ENCODE measurements at regions not wholly inside any gene's neighbourhood (a gene's known extent, or its start where the extent isn't known, plus 50 kb on each side); places are given as distances from the start of the nearest gene placed in this dataset.

DNA sequence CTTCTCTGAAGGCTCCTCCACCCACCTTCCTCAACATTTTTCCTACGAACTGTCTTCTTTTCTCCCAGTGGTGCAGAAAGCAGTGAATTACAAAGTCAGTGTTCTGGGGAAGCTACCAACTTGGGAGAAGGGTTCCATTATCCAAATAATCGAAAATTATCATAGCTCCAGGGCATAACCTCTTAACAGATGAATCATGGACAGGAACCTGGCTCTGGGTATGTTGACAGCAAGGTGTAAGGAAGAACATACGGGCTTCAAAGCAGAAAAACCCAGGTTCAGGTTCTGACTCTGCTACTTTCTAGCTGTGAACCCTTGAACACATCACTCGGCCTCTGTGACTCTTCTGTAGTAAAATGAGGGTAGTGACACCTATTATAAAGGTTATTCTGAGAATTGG is 351.3 kb downstream of the ENC1 start:
- intact Hi-C loops (cut with DNase I) = no loop called here
- no peak for DNase-seq (ENCODE audit: low spot score)
- peak; percentile 30 for ATAC-seq

DNA sequence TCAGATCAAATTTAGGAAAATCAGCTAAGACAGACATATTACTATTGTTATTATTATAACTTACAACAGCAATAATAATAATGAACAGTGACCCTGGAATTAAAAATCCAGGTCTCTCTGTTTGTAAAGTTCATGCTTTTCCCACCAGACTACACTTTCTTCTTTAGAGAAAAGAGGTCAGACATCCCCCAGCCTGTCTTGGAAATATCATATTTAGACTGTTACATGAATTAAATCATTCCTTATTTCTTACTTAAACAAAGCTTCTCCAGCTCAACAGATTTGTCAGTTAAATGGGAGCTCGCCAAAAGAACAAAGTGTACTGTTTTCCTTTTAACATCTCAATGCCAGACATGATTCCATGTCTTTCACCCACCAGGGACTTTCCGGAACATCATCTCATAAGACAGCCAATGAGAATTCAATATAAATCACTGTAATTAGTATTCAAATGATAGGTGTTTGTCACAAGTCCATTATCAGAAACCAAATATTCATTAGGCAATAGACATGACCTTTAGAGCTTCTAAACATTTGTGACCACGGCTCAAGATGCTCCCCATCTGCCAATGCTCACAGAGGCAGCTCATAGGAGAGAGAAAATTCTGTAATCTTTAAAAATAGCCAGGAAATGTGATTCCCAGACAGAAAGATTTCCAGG is 351.9 kb downstream of the ENC1 start:
- ATAC-seq = peak; percentile 89
- intact Hi-C loops (cut with DNase I) = no loop called here
- DNase-seq (ENCODE audit: low spot score) = no peak

DNA sequence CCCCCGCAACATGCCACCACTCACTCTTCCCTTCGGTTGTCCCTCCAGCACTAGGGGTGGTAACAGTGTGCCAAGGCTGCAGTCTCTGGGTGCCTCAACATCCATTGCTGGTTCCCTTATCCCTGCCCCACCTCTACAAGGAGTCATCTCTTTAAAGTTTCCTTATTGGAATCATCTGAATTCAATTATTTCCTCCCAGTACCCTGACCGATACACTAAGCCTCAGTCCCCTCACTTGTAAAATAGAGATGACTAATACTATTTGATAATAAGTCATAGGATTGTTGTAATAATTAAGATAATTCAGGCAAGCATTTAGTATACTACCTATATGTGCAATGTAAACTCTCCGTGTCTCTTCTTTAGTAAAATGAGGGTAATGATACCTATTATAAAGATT is 352.5 kb downstream of the ENC1 start:
- intact Hi-C loops (cut with DNase I) = no loop called here
- DNase-seq (ENCODE audit: low spot score) (no peak), ATAC-seq (no peak)

DNA sequence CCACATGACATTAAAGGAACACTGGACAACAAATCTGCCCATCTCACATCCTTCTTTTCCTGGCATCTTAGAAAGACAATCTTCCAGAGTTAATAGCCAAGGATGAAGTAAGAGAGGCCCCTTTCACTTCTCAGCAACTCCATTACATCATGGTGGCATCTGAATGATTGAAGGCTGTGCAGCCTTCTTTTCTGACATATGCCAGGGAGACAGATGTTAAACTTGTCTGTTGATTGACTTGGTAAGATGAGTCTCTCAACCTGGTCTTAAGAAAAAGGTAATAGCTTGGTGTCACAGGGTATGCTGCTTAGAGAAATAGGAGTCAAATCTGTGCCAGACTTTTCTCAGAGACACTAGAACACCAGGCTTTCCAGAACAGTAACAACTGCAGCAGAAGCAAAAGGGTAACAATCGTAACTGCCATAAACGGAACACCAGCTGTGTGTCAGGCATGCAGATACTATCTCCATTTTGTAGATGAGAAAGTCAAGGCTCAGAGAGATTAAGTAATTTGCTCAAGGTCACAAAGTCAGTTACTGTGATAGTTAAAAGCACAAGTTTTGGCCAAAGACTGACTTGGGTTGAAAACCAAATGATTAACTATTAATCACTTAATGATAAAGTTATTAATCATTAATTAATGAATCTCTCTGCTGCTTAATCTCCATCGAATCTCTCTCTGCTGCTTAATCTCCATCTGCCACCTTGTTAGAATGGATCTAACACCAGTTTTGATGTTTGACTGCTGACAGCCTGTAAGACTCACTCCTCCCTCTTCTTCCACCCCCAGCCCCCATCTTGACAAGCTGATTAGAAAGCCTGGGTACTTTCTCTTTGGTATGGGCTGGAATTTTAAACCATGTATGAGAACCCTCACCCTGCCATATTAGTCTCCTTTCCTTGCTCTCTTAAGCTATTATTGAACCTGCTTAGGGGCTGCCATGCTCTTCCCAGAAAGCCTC is 353.5 kb downstream of the ENC1 start:
- no peak for ATAC-seq
- intact Hi-C loops (cut with DNase I) = no loop called here
- no peak for DNase-seq (ENCODE audit: low spot score)

DNA sequence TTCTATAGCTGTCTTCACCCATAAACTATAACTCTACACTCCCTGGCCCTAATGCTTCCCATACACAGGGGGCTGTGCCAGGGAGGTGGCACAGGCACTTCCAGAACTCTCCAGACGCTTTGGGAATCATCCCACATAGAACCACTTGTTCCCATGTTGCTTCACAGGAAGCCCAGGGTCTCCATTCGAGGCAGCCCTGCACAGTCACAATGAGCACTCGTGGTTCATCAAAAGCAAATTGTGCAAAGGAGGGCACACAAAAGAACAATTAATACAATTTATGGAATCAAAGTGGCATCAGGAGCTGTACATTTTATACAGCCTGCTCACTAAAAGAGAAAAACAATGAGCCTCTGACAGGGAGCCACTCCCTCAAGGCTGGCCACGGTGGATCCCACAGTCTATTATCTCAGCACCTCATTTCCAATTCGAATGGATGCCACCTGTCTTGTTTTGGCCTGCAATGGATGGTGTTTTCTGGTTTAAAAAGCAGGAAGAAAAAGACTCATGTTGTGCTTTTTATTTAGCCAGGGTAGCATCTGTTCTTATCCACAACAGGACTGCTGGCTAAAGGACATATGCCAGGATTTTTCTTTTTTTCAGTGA is 354.8 kb downstream of the ENC1 start:
- no peak for DNase-seq (ENCODE audit: low spot score)
- intact Hi-C loops (cut with DNase I) = no loop called here
- ATAC-seq = no peak

DNA sequence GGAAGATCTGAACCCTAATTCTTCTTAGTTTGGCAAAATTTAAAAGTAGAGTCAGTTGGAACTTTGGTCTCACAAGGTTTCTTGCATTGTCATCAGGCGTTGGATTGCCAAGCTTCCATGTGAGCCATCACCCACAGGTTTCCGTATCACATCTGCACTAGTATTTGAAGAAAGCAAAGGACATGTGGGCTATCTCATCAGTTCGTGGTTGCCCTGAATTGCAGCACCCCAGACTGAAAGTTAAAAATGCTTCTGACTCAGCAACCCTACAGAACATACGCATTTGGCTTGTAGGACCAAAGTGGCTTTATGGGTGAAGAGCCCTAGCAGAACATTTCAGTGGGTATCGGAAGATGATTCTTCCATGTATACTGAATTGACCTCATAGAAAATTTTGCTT is 358.0 kb downstream of the ENC1 start:
- DNase-seq (ENCODE audit: low spot score) = no peak
- no peak for ATAC-seq
- intact Hi-C loops (cut with DNase I) = no loop called here

DNA sequence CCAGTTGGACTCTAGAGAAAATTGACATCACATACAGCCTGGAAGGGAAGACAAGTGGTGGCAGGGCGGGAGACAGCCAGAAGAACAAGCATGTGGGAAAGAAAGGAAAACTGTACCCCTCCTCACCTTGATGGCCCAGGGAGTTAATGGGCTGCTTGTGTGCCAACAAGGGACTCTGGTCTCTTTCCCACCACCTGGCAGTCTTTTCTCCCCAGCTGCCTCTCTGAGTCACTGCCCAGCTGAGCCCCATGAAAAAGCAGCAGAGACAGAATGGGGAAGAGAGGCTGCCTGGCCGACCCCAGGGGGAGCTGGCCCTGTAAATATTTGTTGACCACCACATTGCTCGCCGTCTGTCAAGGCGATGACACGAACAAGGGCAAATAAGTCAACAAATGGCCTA is 359.4 kb downstream of the ENC1 start:
- DNase-seq (ENCODE audit: low spot score) = no peak
- ATAC-seq = no peak
- intact Hi-C loops (cut with DNase I) = no loop called here

DNA sequence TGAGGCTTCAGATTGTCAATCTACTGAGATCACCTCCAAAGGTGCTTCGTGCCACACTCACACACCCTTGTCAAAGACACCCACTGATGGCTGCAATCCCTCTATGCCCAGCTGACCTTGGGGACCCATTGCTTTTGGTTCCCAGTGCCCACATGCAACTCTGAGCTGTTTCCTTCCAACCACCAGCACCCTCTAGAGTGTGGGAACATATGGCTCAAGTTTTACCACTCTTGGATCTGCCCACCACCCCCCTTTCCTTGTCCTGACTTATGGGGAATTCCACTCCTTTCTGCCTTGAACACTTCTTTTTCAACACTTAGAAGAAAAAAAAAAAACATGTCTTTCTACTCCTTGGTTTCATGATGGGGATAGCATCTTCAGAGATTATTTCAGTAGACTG is 360.2 kb downstream of the ENC1 start:
- ATAC-seq (no peak), DNase-seq (ENCODE audit: low spot score) (no peak)
- intact Hi-C loops (cut with DNase I) = no loop called here

DNA sequence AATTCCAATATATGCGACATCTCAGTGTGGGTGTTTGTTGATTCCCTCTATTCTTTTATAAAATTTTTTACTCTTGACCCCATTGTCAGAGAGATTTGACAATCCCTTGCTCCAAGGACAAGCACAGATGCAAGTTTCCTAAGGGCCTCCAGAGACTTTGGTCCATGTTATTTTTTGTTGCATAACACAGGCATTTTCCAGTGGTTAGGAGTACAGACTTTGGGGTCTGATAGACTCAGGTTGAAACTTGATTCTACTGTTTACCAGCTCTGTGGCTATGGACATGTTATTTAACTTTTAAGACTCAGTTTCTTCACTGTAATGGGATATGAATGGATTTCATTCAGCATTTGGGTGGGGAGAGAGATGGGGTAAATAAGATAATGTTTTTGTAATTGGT is 361.3 kb downstream of the ENC1 start:
- intact Hi-C loops (cut with DNase I) = no loop called here
- DNase-seq (ENCODE audit: low spot score) (no peak), ATAC-seq (peak; percentile 76)

DNA sequence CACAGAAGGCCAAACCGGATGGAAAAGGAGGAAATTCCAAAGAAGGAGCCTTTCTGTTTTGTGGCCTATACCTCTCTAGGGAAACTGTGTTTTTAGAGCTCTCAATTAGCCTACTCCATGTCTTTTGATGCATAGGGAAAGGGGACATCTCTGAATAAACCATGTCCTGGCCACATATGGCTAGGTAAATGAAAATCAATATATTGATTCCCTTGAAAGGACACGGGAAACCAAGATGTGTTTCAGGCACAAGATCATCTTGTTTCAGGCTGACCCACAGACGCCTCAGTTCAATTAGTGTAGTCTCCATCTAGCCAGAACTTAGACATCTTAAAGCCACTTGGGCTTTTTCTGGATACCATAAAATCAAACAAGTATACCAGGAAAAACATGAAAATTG is 363.1 kb downstream of the ENC1 start:
- intact Hi-C loops (cut with DNase I) = no loop called here
- DNase-seq (ENCODE audit: low spot score) (no peak), ATAC-seq (no peak)

DNA sequence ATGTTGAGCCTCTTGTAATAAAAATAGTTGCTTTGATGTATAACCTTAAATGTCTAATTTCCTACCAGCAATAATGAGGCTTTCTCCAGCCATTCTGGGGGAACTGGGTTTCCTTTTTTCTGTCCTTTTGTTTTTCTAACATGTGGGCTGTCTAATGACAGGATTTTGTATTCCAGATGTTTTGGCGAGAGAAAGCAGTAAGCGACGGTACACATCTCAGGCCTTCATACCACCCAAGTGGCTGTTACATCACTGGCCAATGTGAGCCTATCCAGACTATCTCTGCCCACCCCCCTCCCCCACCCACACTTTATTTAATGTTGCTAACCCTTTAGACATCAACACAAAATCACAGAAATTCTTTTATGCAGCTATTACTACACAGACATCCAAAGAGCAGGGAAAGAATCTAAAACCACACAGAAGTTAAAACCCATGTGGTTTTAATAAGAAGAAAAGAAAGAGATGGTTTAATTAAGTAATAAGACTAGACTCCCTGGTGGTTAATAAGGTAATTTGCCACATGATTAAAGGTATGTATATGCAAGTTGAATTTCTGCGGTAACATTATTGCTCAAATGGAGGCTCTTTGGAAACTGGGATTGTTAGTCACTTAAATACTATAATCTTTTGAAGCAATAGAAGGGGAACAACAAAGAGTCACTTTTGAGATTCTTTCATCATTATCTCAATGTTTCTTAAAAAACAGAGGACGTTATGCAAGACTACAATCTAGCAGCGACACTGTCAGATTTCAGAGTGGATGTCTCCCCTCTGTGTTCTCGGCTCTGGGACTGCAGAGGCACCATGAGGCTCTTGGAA is 365.1 kb downstream of the ENC1 start:
- peak; percentile 81 for ATAC-seq
- no peak for DNase-seq (ENCODE audit: low spot score)
- intact Hi-C loops (cut with DNase I) = no loop called here

DNA sequence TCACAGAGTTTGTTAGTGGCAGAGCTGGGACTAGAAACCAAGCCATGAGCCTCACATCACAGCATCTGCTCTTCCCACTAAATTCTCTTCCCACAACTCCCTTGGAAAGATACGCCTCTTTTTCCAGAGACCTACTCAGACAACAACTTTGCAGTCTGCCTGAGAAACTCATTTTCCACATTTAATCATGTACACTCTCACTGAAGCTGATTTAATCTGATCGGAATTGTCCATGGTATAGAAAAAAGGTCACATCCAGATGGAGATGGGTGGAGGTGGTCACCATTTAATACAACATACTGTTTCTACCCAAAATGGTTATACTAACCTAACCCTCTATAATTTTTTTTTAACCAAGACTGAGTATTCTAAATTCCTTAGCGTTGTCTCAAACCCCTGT is 366.2 kb downstream of the ENC1 start:
- ATAC-seq (no peak), DNase-seq (ENCODE audit: low spot score) (no peak)
- intact Hi-C loops (cut with DNase I) = no loop called here

DNA sequence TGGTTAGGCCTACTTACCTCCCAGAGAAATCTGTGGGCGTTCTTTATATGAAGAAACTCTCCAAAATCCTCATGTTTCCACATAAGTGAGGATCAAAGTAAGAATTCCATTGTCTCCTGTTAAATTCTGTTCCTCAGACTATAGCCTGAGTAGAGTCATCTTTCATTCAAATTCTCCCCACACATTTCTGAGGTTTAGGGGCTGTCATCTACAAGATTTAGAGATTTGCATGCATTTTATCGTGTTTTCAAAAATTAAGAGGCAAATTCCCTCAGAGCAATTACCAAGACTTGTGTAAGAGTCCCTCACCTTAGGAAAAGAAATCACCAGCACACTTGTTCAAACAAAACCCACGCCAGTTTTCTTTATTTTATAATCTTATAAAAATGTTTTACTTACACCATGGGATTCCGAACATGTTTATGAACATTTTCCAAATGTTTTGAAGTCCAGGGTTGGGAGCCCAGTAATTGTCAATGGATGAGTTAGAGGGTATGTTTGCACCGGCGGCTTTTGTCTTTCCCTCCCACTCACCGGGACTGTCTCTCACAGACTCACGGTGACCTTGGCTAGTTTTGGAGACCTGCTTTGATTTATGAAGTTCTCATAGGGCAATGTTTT is 367.6 kb downstream of the ENC1 start:
- intact Hi-C loops (cut with DNase I) = no loop called here
- DNase-seq (ENCODE audit: low spot score) = no peak
- ATAC-seq = peak; percentile 40

DNA sequence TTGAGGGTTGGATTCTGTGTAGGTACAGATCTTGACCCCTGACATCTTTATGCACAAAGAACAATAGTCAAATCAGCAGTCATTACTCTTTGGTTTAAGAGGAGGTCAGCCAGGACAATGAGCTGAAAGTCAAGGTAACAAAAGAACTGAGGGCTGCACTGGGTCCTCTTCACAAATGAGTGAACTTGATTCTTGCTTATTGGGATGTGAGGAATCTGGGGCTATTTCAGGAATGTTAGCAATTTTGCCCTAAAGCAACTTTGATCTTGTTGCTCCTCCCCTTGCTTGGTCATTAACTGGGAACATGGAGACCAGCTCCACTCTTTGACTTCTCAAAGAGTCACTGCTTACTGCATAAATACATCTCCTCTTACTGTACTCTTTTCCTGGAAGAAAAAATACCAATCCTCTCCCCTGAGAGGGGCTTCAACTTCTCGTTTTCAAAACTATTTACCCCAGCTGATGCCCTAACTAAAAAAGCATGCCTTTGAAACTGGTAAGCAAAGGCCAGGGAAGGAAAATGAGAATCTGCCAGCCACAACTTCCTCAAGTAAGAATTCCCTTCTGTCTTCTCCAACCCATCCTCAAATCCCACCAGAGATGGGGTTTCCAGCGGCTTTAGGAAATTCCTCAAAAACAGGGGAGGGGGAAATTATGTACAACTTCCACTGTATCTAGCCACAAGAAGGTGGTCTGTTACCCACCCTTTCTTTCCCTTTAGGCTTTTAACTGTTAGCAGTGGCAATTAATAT is 368.3 kb downstream of the ENC1 start:
- intact Hi-C loops (cut with DNase I) = no loop called here
- ATAC-seq = no peak
- no peak for DNase-seq (ENCODE audit: low spot score)

DNA sequence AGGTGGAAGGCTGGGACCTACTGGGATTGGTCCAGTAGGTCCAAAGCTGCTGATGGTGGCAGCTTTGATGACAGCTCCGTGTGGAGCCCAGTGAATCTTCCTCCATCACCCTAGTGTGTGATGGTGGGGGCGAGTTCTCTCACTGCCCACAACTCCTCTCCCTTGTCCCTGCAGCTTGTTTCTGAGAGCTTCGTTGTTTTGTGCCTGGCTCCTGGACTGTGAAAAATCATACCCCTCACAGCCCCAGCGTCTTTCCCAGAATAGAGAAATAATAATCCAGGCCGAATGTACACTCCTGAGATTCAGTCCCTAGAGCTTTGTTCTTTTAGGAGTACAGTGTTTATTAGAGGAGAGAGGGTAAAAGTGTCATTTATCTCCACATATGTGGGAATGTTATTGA is 372.2 kb downstream of the ENC1 start:
- no peak for DNase-seq (ENCODE audit: low spot score)
- ATAC-seq = no peak
- intact Hi-C loops (cut with DNase I) = no loop called here

DNA sequence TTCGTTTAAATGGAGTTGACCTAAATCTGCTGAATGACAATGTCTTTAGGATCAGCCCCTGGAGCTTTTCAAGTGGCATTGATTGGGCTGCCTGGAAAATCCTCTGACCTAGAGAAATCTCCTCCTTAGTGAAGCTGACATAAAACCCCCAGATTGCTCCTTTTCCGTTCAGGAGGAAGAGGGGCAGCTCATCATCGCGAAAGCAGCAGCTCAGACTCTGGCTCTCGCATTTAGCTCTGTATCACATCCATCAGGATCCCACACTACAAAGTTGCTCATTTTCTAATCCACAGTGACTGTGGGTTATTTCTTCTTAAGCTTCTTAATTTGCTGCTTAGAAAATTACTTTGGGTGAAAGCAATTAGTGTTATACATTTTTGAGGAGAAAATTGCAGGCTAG is 373.7 kb downstream of the ENC1 start:
- ATAC-seq = no peak
- intact Hi-C loops (cut with DNase I) = no loop called here
- DNase-seq (ENCODE audit: low spot score) = no peak

DNA sequence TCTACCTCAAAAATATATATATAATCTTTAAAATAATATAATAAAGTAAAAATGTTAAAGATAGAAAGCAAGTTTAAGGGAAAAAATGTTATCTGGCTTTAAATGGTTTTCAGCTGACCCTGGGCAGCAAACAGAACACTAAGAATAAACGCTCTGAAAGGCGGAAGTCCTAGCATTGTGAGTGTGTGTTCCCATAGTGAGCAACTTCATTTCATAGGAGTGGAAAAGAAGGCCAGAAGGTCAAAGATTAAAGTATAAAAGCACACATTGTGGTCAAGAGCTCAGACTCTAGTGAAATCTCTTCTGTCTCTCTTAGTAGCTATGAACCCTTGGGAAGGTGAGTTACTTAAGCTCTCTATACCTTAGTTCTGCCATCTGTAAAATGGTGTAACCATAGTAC is 374.4 kb downstream of the ENC1 start:
- no peak for ATAC-seq
- no peak for DNase-seq (ENCODE audit: low spot score)
- intact Hi-C loops (cut with DNase I) = no loop called here

DNA sequence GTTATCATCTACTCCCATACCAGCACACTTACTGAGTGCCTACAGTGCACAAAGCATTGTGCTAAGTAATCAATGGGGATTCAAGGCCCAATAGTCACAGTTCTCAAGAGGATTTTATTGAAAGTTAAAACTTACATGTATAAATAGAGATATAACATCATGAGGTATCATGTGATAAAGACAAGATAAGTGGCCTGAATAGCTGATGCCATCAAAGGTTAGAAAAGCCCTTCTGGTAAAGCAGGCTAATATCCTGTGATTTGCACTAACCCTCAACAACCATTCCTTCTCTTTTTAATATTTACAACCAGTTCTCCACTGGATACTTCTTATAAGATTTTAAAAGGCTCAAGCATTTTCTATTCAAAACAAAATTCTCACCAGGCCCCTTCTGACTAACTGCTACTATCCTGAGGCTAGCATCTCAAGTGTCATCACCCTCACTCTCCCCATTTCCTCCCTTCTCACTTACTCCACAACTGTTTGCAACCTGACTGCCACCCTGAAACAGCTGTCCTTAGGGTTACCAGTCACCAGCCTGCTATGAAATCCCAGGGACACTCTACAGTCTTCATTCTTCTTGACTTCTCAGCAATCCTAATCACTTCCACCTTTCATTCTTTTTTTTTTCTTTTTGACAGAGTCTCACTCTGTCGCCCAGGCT is 377.9 kb downstream of the ENC1 start:
- intact Hi-C loops (cut with DNase I) = no loop called here
- DNase-seq (ENCODE audit: low spot score) (no peak), ATAC-seq (no peak)

All from sciatic nerve (tissue), 2 donors.